Heart left ventricle (tissue), 16 donors: ENCODE measurements at regions not wholly inside any gene's neighbourhood (a gene's known extent, or its start where the extent isn't known, plus 50 kb on each side); places are given as distances from the start of the nearest gene placed in this dataset.

Experiments used
- ATAC-seq, 4 donors: fragments of 200-7000 bp; cut with Tn5 transposase; one replicate each; pipeline ENCODE4 v1.9.1; 2020 to 2022; ENCODE audit warnings: moderate library complexity in 4 of 4, mild to moderate bottlenecking in 3 of 4, moderate number of reproducible peaks in 1 of 4
- DNase-seq, 5 donors: peaks; one replicate each; pipeline ENCODE4 v3.0.0-alpha.2; 2020
- H3K27ac ChIP-seq, 12 donors: fragments of 200-600 bp; sonication (generic) in 4 of 12; one replicate each; pipeline versions ENCODE4 v1.5.0 to v1.8.0; 2016 to 2022; ENCODE audit warnings: mild to moderate bottlenecking in 2 of 12
- H3K27me3 ChIP-seq, 9 donors: fragments of 200-600 bp; sonication (generic) in 2 of 9; one replicate each; pipeline versions ENCODE4 v1.5.1 to v1.8.0; 2016 to 2022; ENCODE audit warnings: mild to moderate bottlenecking in 3 of 9
- H3K36me3 ChIP-seq, 9 donors: fragments of 200-600 bp; sonication (generic) in 2 of 9; one replicate each; pipeline versions ENCODE4 v1.5.0 to v1.8.0; 2018 to 2022; ENCODE audit warnings: mild to moderate bottlenecking in 2 of 9
- H3K4me1 ChIP-seq, 12 donors: fragments of 200-600 bp; sonication (generic) in 4 of 12; one replicate each; pipeline versions ENCODE4 v1.5.0 to v1.8.0; 2016 to 2022; ENCODE audit warnings: mild to moderate bottlenecking in 3 of 12
- H3K4me3 ChIP-seq, 12 donors: fragments of 200-600 bp; sonication (generic) in 4 of 12; one replicate each; pipeline versions ENCODE4 v1.5.0 to v1.8.0; 2017 to 2022; ENCODE audit warnings: mild to moderate bottlenecking in 9 of 12, moderate library complexity in 4 of 12
- H3K9me3 ChIP-seq, 12 donors: fragments of 200-600 bp; sonication (generic) in 4 of 12; one replicate each; pipeline versions ENCODE4 v1.5.0 to v1.8.0; 2016 to 2022; ENCODE audit warnings: mild to moderate bottlenecking in 1 of 12
- CTCF ChIP-seq, 12 donors: fragments of 200-600 bp; sonication (generic) in 4 of 12; IDR thresholded peaks; one replicate each; pipeline versions ENCODE4 v1.5.0 to v1.8.0; 2018 to 2022; ENCODE audit warnings: antibody characterized with exemption in 12 of 12, mild to moderate bottlenecking in 5 of 12
- POLR2A ChIP-seq, 2 donors: fragments of 450-650 bp; IDR thresholded peaks; one replicate each; pipeline ENCODE4 v1.6.1; 2017; ENCODE audit warnings: antibody characterized with exemption in 2 of 2, mild to moderate bottlenecking in 2 of 2, moderate library complexity in 2 of 2
- WGBS, 4 donors: extraction: QIAGEN DNeasy Blood & Tissue Kit in 2 of 4; methylation state at CpG; one replicate each; pipeline versions ENCODE4 v1.1.5 to v1.1.7; 2013 to 2018; 5-methylcytosine and 5-hydroxymethylcytosine counted together
- intact Hi-C, 10 donors: fragments of 100-400 bp; cut with DNase I; formaldehyde crosslinking; loops; one replicate each; pipeline versions ENCODE4 v1.11.1 to v1.14.2; 2022
- donor health status: ischemic (EF 13 %, LVEDD 7.1; RV severe dilation, severe dysfunction).
- donor health status: healthy with polysubstance abuse.
- donor health status: DM: no; HTN: yes; CAD: no.
- donor health status: DM: no; HTN: no; CAD: no.
- donor health status: ischemic (EF 25% LVEDD 6.9; RV normal size, moderate dysfunction).
- donor health status: ischemic (EF 25% LVEDD 5.7; RV mildly dilated, moderate dysfunction).
- donor health status: healthy.
- donor health status: DM: yes; HTN: yes; CAD: no.
- donor health status: ischemic (EF 35%, LVEDD 5.7; RV mildly dilated, moderate dysfunction).
- donor health status: nonischemic (EF 11% LVEDD 7.7; RV severe dilation, severe dysfunction).
- donor health status: DM: yes; HTN: yes; CAD: no.
- donor health status: PGD.
- donor health status: ischemic (EF 29% LVEDD 5.4; RV normal size, mild dysfunction).
- donor health status: nonischemic (EF 23%, LVEDD 6.1; RV moderate dilation, normal function).

- no peak for TF ChIP-seq CTCF (IDR thresholded peaks at IDR 0.05)
- no peak for TF ChIP-seq POLR2A (IDR thresholded peaks at IDR 0.05)
- WGBS, 4 donors: 75 to 93% (median 88%) methylated on average over 2 of the region's 2 CpGs
Measured at GRCh38 chr3:72187131-72187530, 402.2 kb upstream of the PROK2 start.

GRCh38 chr3:72186400-72186855 is 401.5 kb upstream of the PROK2 start:
- Histone ChIP-seq H3K9me3 (peaks cover 0 to 5% (median 0%) of the 10 kb centered on the region in 12 donors), H3K4me1 (peaks cover 0 to 14% (median 0%) of the 10 kb centered on the region in 12 donors), H3K27ac (no peak overlapping the region), H3K27me3 (no peaks in the 10 kb centered on the region), H3K36me3 (no peaks in the 10 kb centered on the region), H3K4me3 (no peak overlapping the region)
- no peak for TF ChIP-seq POLR2A (IDR thresholded peaks at IDR 0.05)
- TF ChIP-seq CTCF (IDR thresholded peaks at IDR 0.05): no peak
- WGBS, 4 donors: 33 to 57% (median 36%) methylated on average over 1 of the region's 1 CpG
- ATAC-seq (peak in 2 of 4 donors; percentile 32 to 34), DNase-seq (no peak)
- intact Hi-C loops: no loop called here

More at GRCh38 chr3:72187131-72187530, 402.2 kb upstream of the PROK2 start:
- intact Hi-C loops: no loop called here
- no peak overlapping the region for H3K27ac ChIP-seq
- peaks cover 0 to 11% (median 0%) of the 10 kb centered on the region in 12 donors for H3K4me1 ChIP-seq
- no peak overlapping the region for H3K4me3 ChIP-seq
- no peak for ATAC-seq
- no peaks in the 10 kb centered on the region for H3K36me3 ChIP-seq
- peaks cover 0 to 6% (median 0%) of the 10 kb centered on the region in 12 donors for H3K9me3 ChIP-seq
- no peak for DNase-seq
- no peaks in the 10 kb centered on the region for H3K27me3 ChIP-seq

GRCh38 chr3:72185549-72186399 is 400.8 kb upstream of the PROK2 start:
- peaks cover 0 to 5% (median 0%) of the 10 kb centered on the region in 12 donors for H3K9me3 ChIP-seq
- WGBS, 4 donors: 58 to 67% (median 62%) methylated on average over 9 of the region's 9 CpGs
- DNase-seq (no peak), ATAC-seq (peak in 1 of 4 donors; percentile 13)
- H3K4me1 ChIP-seq: peaks cover 0 to 14% (median 0%) of the 10 kb centered on the region in 12 donors
- no peak overlapping the region for H3K27ac ChIP-seq
- intact Hi-C loops: no loop called here
- H3K27me3 ChIP-seq: peaks cover 0 to 3% (median 0%) of the 10 kb centered on the region in 9 donors
- no peaks in the 10 kb centered on the region for H3K36me3 ChIP-seq
- H3K4me3 ChIP-seq: no peak overlapping the region
- TF ChIP-seq POLR2A (IDR thresholded peaks at IDR 0.05): no peak
- TF ChIP-seq CTCF (IDR thresholded peaks at IDR 0.05): no peak

- intact Hi-C loops: no loop called here
- H3K4me1 ChIP-seq: peaks cover 0 to 14% (median 0%) of the 10 kb centered on the region in 12 donors
- 89 to 97% (median 97%) methylated on average over 5 of the region's 5 CpGs for WGBS, 4 donors
- H3K27ac ChIP-seq: no peak overlapping the region
- peaks cover 0 to 5% (median 0%) of the 10 kb centered on the region in 12 donors for H3K9me3 ChIP-seq
- no peak overlapping the region for H3K4me3 ChIP-seq
- no peaks in the 10 kb centered on the region for H3K36me3 ChIP-seq
- peaks cover 0 to 4% (median 0%) of the 10 kb centered on the region in 9 donors for H3K27me3 ChIP-seq
- no peak for ATAC-seq
- no peak for TF ChIP-seq CTCF (IDR thresholded peaks at IDR 0.05)
- DNase-seq: no peak
Measured at GRCh38 chr3:72183489-72183888, 398.5 kb upstream of the PROK2 start.
